T-helper 17 cell (primary cell): ENCODE measurements at regions not wholly inside any gene's neighbourhood (a gene's known extent, or its start where the extent isn't known, plus 50 kb on each side); places are given as distances from the start of the nearest gene placed in this dataset.

Experiments used
- ATAC-seq: fragments of 150-1000 bp; cut with Tn5 transposase; 2 replicates; pipeline ENCODE4 v1.10.0; 2021; ENCODE audit warnings: mild to moderate bottlenecking, moderate library complexity
- DNase-seq, 3 donors: peaks; one replicate each; pipeline versions ENCODE4 v3.0.0 to v3.0.0-alpha.2; 2020 to 2021
- H3K9me3 ChIP-seq: one replicate; pipeline ENCODE4 v1.7.0; 2013; ENCODE audit warnings: low read length, mild to moderate bottlenecking; ENCODE audit not compliant: control insufficient read depth, poor library complexity, severe bottlenecking
- H3K27ac Mint-ChIP-seq: one replicate; pipeline ENCODE4 v1.8.0; 2022; ENCODE audit warnings: mild to moderate bottlenecking, moderate library complexity, mixed read lengths
- H3K27me3 Mint-ChIP-seq: one replicate; pipeline ENCODE4 v1.8.0; 2022; ENCODE audit warnings: mixed read lengths
- H3K36me3 Mint-ChIP-seq: one replicate; pipeline ENCODE4 v1.8.0; 2022; ENCODE audit warnings: low read depth, mixed read lengths
- H3K4me1 Mint-ChIP-seq: one replicate; pipeline ENCODE4 v1.8.0; 2022; ENCODE audit warnings: mild to moderate bottlenecking, mixed read lengths
- H3K4me3 Mint-ChIP-seq: one replicate; pipeline ENCODE4 v1.8.0; 2022; ENCODE audit warnings: mild to moderate bottlenecking, moderate library complexity, mixed read lengths

- H3K9me3 ChIP-seq = no peaks in the 10 kb centered on the region
- Mint-ChIP-seq H3K4me3 (no peak overlapping the region), H3K4me1 (peaks cover 2% of the 10 kb centered on the region), H3K27ac (no peak overlapping the region), H3K27me3 (no peaks in the 10 kb centered on the region), H3K36me3 (no peaks in the 10 kb centered on the region)
- ATAC-seq = no peak
- DNase-seq = no peak
These were observed 290.2 kb downstream of the METTL4 start for GRCh38 chr18:2281086-2281485.

DNA sequence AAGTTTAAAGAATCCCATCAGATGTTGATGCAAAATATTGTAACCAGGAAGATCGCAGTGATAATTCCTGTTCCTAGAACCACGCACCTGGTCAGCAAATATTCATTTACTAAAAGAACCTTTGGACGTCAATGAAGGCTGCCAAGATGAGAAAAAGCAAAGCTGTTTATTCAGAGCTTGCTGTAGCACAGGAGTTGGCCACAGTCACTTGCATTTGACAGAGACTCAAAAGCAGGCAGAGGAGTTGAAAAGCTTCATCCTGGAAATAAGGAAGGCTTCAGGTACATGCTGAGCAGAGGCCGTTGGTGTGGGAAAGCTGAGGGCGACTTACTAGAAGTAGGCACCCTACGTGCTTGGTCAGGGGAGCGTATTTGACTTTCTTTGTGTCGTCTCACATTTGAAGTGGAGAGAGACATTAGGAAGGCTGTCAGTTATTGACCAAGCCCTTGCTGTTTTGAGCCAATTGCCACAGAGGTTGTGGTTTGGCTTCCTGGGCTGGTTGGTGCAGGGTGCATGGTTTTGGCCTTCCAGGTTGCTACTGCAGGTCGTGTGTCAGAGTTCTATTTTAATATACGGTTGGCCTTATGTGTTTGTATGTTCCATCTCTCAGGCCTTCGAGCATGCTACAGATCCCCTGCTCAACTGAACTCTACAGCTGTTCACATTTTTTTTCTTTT, 289.6 kb downstream of the METTL4 start:
- no peaks in the 10 kb centered on the region for H3K9me3 ChIP-seq
- no peak overlapping the region for H3K27ac Mint-ChIP-seq
- no peak overlapping the region for H3K4me3 Mint-ChIP-seq
- no peaks in the 10 kb centered on the region for H3K36me3 Mint-ChIP-seq
- DNase-seq (no peak), ATAC-seq (no peak)
- H3K4me1 Mint-ChIP-seq = peaks cover 2% of the 10 kb centered on the region
- no peaks in the 10 kb centered on the region for H3K27me3 Mint-ChIP-seq

DNA sequence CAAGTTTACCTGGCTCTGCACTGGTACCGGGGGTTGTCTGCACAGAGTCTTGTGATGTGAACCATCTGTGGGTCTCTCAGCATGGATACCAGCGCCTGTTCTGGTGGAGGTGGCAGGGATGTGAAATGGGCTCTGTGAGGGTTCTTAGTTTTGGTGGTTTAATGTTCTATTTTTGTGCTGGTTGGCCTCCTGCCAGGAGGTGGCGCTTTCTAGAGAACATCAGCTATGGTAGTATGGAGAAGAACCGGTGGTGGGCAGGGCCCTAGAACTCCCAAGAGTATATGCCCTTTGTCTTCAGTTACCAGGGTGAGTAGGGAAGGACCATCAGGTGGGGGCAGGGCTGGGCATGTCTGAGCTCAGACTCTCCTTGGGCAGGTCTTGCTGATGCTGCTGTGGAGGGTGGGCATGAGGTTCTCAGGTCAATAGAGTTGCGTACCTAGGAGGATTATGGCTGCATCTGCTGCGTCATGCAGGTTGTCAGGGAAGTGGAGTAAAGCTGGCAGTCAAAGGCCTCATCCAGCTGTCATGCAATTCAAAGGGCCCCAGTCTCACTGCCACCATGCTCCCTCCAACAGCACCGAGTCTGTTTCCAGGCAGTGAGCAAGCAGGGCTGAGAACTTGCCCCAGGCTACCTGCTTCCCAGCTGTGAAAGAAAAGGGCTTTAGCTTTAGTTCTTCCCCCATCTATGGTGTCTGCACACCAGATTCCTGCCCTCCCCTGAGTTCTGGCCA, 278.0 kb downstream of the METTL4 start:
- no peak overlapping the region for H3K4me3 Mint-ChIP-seq
- H3K9me3 ChIP-seq = no peaks in the 10 kb centered on the region
- H3K27ac Mint-ChIP-seq = no peak overlapping the region
- H3K4me1 Mint-ChIP-seq = no peaks in the 10 kb centered on the region
- no peaks in the 10 kb centered on the region for H3K36me3 Mint-ChIP-seq
- ATAC-seq = no peak
- peaks cover 54% of the 10 kb centered on the region for H3K27me3 Mint-ChIP-seq
- no peak for DNase-seq

DNA sequence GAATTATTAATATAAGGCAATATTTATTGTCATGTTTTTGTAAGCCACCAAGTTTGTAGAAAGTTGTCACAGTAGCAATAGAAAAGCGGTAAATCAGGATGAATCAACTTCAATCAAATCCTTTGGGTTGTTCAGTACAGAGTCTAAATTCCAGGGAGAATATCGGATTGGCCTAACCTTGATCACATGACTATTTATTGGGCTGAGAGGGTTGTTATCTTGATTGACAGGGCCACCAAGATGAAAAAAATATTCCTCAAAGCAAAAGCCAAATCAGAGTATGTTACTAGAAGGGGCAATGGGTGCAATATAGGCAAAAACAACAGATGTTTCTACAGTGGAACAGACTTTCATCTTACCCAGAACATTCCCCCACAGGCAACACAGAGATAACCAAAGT, 270.0 kb downstream of the METTL4 start:
- ATAC-seq = no peak
- Mint-ChIP-seq H3K27me3 (peaks cover 52% of the 10 kb centered on the region), H3K4me1 (no peaks in the 10 kb centered on the region), H3K27ac (no peak overlapping the region), H3K4me3 (no peak overlapping the region), H3K36me3 (no peaks in the 10 kb centered on the region)
- no peak for DNase-seq
- no peaks in the 10 kb centered on the region for H3K9me3 ChIP-seq

DNA sequence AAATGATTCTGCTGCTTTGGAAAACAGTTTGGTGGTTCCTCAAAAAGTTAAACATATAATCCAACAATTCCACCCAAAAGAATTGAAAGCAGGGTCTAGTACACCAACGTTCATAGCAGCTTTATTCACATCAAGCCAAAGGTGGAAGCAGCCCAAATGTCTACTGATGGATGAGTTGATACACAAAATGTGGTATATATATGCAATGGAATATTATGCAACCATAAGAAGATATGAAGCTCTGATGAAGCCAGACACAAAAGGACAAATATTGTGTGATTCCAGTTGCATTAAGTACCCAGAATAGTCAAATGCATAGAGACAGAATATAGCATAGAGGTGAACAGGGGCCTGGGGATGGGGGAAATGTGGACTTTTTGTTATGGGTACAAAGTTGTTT, 269.3 kb downstream of the METTL4 start:
- Mint-ChIP-seq H3K36me3 (no peaks in the 10 kb centered on the region), H3K27ac (no peak overlapping the region), H3K4me3 (no peak overlapping the region), H3K27me3 (peaks cover 59% of the 10 kb centered on the region), H3K4me1 (no peaks in the 10 kb centered on the region)
- no peak for DNase-seq
- ATAC-seq = no peak
- no peaks in the 10 kb centered on the region for H3K9me3 ChIP-seq

- Mint-ChIP-seq H3K4me3 (no peak overlapping the region), H3K27me3 (peaks cover 63% of the 10 kb centered on the region), H3K27ac (no peak overlapping the region)
These were observed 268.4 kb downstream of the METTL4 start for GRCh38 chr18:2302628-2303516.

GRCh38 chr18:2303517-2304238, 267.6 kb downstream of the METTL4 start:
- no peaks in the 10 kb centered on the region for H3K9me3 ChIP-seq
- DNase-seq (no peak), ATAC-seq (no peak)
- no peaks in the 10 kb centered on the region for H3K4me1 Mint-ChIP-seq
- H3K36me3 Mint-ChIP-seq = no peaks in the 10 kb centered on the region
- no peak overlapping the region for H3K4me3 Mint-ChIP-seq
- peaks cover 64% of the 10 kb centered on the region for H3K27me3 Mint-ChIP-seq
- no peak overlapping the region for H3K27ac Mint-ChIP-seq

More at GRCh38 chr18:2302628-2303516, 268.4 kb downstream of the METTL4 start:
- Mint-ChIP-seq H3K36me3 (no peaks in the 10 kb centered on the region), H3K4me1 (no peaks in the 10 kb centered on the region)
- DNase-seq = no peak
- ATAC-seq = no peak
- no peaks in the 10 kb centered on the region for H3K9me3 ChIP-seq

DNA sequence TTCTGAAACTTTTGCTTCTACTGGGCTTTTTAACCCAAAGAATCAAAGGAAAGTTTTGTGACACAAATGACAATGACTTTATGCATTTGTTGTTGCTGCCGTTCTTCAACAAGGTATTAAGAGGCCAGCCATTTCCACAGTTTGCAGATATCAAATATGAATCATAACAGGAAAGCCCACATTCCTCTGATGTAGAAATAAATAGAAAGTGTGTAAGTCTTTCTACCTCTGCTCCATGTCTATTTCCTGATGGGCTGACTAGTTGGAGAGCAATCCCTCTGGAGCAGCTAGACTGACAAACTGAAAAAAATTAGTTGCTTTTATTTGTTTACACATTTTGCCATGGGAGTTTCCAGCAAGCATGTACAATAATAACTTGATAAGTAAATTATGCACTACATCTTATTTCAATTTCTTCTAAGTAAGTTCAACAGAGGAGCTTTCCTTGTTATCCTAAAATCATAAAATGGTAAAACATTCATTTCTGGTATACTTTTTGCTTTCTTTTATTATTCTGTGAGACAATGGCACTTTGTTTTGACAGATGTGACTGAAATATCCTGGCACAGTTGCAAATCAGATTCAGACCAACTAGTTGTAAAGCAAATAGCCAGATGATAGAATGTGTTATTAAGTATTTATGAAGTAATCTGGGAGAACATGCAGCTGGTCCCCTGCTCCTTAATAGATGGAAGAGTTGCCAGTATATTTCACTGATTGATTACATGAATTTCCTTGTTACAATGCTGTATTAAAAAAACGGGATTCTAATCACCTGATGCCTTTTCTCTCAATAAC, 266.7 kb downstream of the METTL4 start:
- no peak for ATAC-seq
- Mint-ChIP-seq H3K36me3 (no peaks in the 10 kb centered on the region), H3K27me3 (peaks cover 70% of the 10 kb centered on the region), H3K4me3 (no peak overlapping the region), H3K27ac (no peak overlapping the region), H3K4me1 (no peaks in the 10 kb centered on the region)
- no peaks in the 10 kb centered on the region for H3K9me3 ChIP-seq
- DNase-seq = no peak

DNA sequence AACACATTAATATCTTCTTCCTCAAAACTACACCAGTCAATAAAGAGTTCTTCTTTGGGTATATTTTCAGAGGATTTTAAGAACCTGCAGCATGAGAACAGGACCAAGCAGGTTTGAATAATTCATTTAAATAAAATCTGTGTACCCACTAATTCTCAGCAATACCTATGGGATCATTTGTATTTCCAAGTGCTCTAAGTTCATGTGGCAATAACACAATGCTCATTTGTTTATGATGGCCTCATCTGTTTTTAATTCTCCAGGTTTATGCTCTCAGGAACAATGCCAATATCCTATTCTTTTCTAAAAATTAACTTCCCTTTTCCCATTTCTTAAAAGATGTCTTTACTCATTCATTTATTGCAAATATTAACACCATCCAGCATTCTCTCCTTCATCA, 264.7 kb downstream of the METTL4 start:
- H3K27me3 Mint-ChIP-seq = peaks cover 76% of the 10 kb centered on the region
- H3K4me1 Mint-ChIP-seq = no peaks in the 10 kb centered on the region
- H3K9me3 ChIP-seq = no peaks in the 10 kb centered on the region
- ATAC-seq (no peak), DNase-seq (no peak)
- H3K27ac Mint-ChIP-seq = no peak overlapping the region
- no peak overlapping the region for H3K4me3 Mint-ChIP-seq
- H3K36me3 Mint-ChIP-seq = no peaks in the 10 kb centered on the region

DNA sequence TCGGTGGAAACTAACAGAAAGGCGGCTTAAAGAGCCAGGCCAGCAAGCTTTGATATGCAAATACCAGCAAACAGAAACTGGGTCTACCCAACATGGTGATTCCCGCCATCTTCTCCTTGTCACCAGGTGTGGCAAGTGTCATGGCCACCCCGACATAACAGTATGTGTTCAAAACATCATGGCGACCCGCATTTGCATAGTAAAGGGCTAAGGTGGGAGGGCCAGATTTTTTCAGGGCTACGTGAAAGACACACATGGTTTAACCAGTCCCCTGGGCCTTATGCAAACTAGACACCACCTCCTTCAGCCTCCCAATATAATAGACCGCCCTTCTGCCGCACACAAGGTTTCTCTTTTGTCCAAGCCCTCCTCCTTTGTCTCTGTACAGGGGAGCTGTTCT, 260.4 kb downstream of the METTL4 start:
- no peaks in the 10 kb centered on the region for H3K36me3 Mint-ChIP-seq
- no peak overlapping the region for H3K27ac Mint-ChIP-seq
- ATAC-seq (no peak), DNase-seq (no peak)
- no peaks in the 10 kb centered on the region for H3K9me3 ChIP-seq
- peaks cover 78% of the 10 kb centered on the region for H3K27me3 Mint-ChIP-seq
- peaks cover 5% of the 10 kb centered on the region for H3K4me1 Mint-ChIP-seq
- no peak overlapping the region for H3K4me3 Mint-ChIP-seq

- ATAC-seq (no peak), DNase-seq (no peak)
- Mint-ChIP-seq H3K27ac (no peak overlapping the region), H3K36me3 (no peaks in the 10 kb centered on the region), H3K4me3 (no peak overlapping the region), H3K27me3 (peaks cover 76% of the 10 kb centered on the region), H3K4me1 (peaks cover 5% of the 10 kb centered on the region)
- no peaks in the 10 kb centered on the region for H3K9me3 ChIP-seq
These were observed 258.9 kb downstream of the METTL4 start for GRCh38 chr18:2312440-2312839.

- DNase-seq (no peak), ATAC-seq (no peak)
- Mint-ChIP-seq H3K4me3 (no peak overlapping the region), H3K36me3 (no peaks in the 10 kb centered on the region), H3K27me3 (peaks cover 76% of the 10 kb centered on the region), H3K27ac (no peak overlapping the region), H3K4me1 (peaks cover 5% of the 10 kb centered on the region)
- H3K9me3 ChIP-seq = no peaks in the 10 kb centered on the region
These were observed 258.0 kb downstream of the METTL4 start for GRCh38 chr18:2313332-2313731.
